GM23338 (cell line): ENCODE measurements at regions not wholly inside any gene's neighbourhood (a gene's known extent, or its start where the extent isn't known, plus 50 kb on each side); places are given as distances from the start of the nearest gene placed in this dataset.

ENCODE experiments used
- ATAC-seq: fragments of 200-7000 bp; cut with Tn5 transposase; 3 replicates; pipeline ENCODE4 v1.9.1; 2020
- DNase-seq: peaks from one replicate; pipeline ENCODE4 v3.0.0-alpha.2; 2015; ENCODE audit warnings: low spot score
- H2AFZ ChIP-seq: fragments of 200-600 bp; sonication (generic); 2 replicates; pipeline ENCODE4 v1.8.0; 2016; ENCODE audit warnings: antibody characterized with exemption, mild to moderate bottlenecking, moderate library complexity
- H3F3A ChIP-seq: fragments of 200-600 bp; sonication (generic); replicated peaks from 2 replicates; pipeline ENCODE4 v1.8.0; 2017; ENCODE audit warnings: antibody characterized with exemption, mixed run types, low read depth
- H3K27ac ChIP-seq: fragments of 200-600 bp; sonication (generic); 2 replicates; pipeline ENCODE4 v1.6.1; 2016; ENCODE audit warnings: low read depth
- H3K27me3 ChIP-seq: fragments of 200-600 bp; sonication (generic); 2 replicates; pipeline ENCODE4 v1.8.0; 2016; ENCODE audit warnings: mild to moderate bottlenecking, mixed run types, moderate library complexity; ENCODE audit not compliant: insufficient read depth
- H3K36me3 ChIP-seq: fragments of 200-600 bp; sonication (generic); 2 replicates; pipeline ENCODE4 v1.8.0; 2016; ENCODE audit warnings: mild to moderate bottlenecking; ENCODE audit not compliant: insufficient read depth
- H3K4me1 ChIP-seq: fragments of 200-600 bp; sonication (generic); 2 replicates; pipeline ENCODE4 v1.8.0; 2016; ENCODE audit warnings: mild to moderate bottlenecking, moderate library complexity; ENCODE audit not compliant: insufficient read depth
- H3K4me2 ChIP-seq: fragments of 200-600 bp; sonication (generic); 2 replicates; pipeline ENCODE4 v1.7.1; 2017; ENCODE audit warnings: mixed run types
- H3K4me3 ChIP-seq: fragments of 200-600 bp; sonication (generic); 2 replicates; pipeline ENCODE4 v1.6.1; 2016; ENCODE audit warnings: mixed run types
- H3K79me2 ChIP-seq: fragments of 200-600 bp; sonication (generic); replicated peaks from 2 replicates; pipeline ENCODE4 v1.8.0; 2017; ENCODE audit warnings: mild to moderate bottlenecking; ENCODE audit not compliant: insufficient read depth
- H3K9me2 ChIP-seq: fragments of 200-600 bp; sonication (generic); 2 replicates; pipeline ENCODE4 v1.8.0; 2017; ENCODE audit not compliant: insufficient read depth
- H4K20me1 ChIP-seq: fragments of 200-600 bp; sonication (generic); replicated peaks from 2 replicates; pipeline ENCODE4 v1.8.0; 2017; ENCODE audit warnings: mild to moderate bottlenecking; ENCODE audit not compliant: insufficient read depth
- H3K27ac Mint-ChIP-seq: 2 replicates; pipeline ENCODE4 v1.8.0; 2020; ENCODE audit warnings: inconsistent platforms, mild to moderate bottlenecking, moderate library complexity, mixed read lengths
- H3K27me3 Mint-ChIP-seq: 3 replicates; pipeline ENCODE4 v1.8.0; 2022; ENCODE audit warnings: low read depth, mild to moderate bottlenecking, moderate library complexity, mixed read lengths, inconsistent platforms; ENCODE audit not compliant: insufficient read depth, poor library complexity
- H3K36me3 Mint-ChIP-seq: 3 replicates; pipeline ENCODE4 v1.8.0; 2021; ENCODE audit warnings: low read depth, mild to moderate bottlenecking, inconsistent platforms, moderate library complexity, mixed read lengths
- H3K4me1 Mint-ChIP-seq: 3 replicates; pipeline ENCODE4 v1.8.0; 2020; ENCODE audit warnings: mild to moderate bottlenecking, inconsistent platforms, mixed read lengths
- H3K4me3 Mint-ChIP-seq: 3 replicates; pipeline ENCODE4 v1.8.0; 2021; ENCODE audit warnings: moderate library complexity, mild to moderate bottlenecking, inconsistent platforms, mixed read lengths
- H3K9me3 Mint-ChIP-seq: 3 replicates; pipeline ENCODE4 v1.8.0; 2020; ENCODE audit warnings: moderate library complexity, mild to moderate bottlenecking, inconsistent platforms, mixed read lengths
- JUNB ChIP-seq: IDR thresholded peaks from one replicate; pipeline ENCODE4 v1.6.1; 2016; ENCODE audit warnings: antibody characterized with exemption; ENCODE audit not compliant: unreplicated experiment
- ZNF331 ChIP-seq: fragments of 250-450 bp; sonication (Bioruptor Pico); IDR thresholded peaks from 2 replicates; pipeline ENCODE4 v1.5.0; 2020; ENCODE audit warnings: low read depth, mild to moderate bottlenecking, moderate library complexity
- ZNF462 ChIP-seq: fragments of 250-450 bp; sonication (Bioruptor Pico); IDR thresholded peaks from 2 replicates; pipeline ENCODE4 v1.5.0; 2020; ENCODE audit warnings: mild to moderate bottlenecking, moderate library complexity
- TF ChIP-seq, protein P1 (sequence below): IDR thresholded peaks from 2 replicates; pipeline ENCODE4 v1.6.1; 2016; ENCODE audit warnings: antibody characterized with exemption

GRCh38 chr9:85427772-85428171 is 314.0 kb downstream of the AGTPBP1 start:
- H2AFZ ChIP-seq, result peak overlapping the region; percentile 56; the same call in 1 of the 2 replicates
- H3K79me2 ChIP-seq, result no peaks in the 10 kb centered on the region
- no peak overlapping the region for H3K27ac ChIP-seq
- no peak overlapping the region for H3K4me3 ChIP-seq
- H3K36me3 ChIP-seq, result no peaks in the 10 kb centered on the region; the same call in 1 of the 2 replicates
- H3K36me3 Mint-ChIP-seq, result no peaks in the 10 kb centered on the region
- H3K27me3 ChIP-seq, result no peaks in the 10 kb centered on the region
- ATAC-seq (no peak), DNase-seq (no peak)
- no peak overlapping the region for H3K4me2 ChIP-seq
- H3K4me1 Mint-ChIP-seq, result peaks cover 2% of the 10 kb centered on the region; the same call in 1 of the 3 replicates
- H4K20me1 ChIP-seq, result no peaks in the 10 kb centered on the region
- peaks cover 6% of the 10 kb centered on the region; the same call in 2 of the 3 replicates for H3K9me3 Mint-ChIP-seq
- peaks cover 7% of the 10 kb centered on the region for H3K27me3 Mint-ChIP-seq
- no peaks in the 10 kb centered on the region for H3F3A ChIP-seq
- H3K9me2 ChIP-seq, result peaks cover 21% of the 10 kb centered on the region
- no peaks in the 10 kb centered on the region for H3K4me1 ChIP-seq
- H3K27ac Mint-ChIP-seq, result no peak overlapping the region
- H3K4me3 Mint-ChIP-seq, result no peak overlapping the region
- TF ChIP-seq JUNB (no peak), ZNF462 (CRISPR knock-in tag) (no peak)
- TF ChIP-seq, protein P1, sequence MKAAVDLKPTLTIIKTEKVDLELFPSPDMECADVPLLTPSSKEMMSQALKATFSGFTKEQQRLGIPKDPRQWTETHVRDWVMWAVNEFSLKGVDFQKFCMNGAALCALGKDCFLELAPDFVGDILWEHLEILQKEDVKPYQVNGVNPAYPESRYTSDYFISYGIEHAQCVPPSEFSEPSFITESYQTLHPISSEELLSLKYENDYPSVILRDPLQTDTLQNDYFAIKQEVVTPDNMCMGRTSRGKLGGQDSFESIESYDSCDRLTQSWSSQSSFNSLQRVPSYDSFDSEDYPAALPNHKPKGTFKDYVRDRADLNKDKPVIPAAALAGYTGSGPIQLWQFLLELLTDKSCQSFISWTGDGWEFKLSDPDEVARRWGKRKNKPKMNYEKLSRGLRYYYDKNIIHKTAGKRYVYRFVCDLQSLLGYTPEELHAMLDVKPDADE, result no peak

DNA sequence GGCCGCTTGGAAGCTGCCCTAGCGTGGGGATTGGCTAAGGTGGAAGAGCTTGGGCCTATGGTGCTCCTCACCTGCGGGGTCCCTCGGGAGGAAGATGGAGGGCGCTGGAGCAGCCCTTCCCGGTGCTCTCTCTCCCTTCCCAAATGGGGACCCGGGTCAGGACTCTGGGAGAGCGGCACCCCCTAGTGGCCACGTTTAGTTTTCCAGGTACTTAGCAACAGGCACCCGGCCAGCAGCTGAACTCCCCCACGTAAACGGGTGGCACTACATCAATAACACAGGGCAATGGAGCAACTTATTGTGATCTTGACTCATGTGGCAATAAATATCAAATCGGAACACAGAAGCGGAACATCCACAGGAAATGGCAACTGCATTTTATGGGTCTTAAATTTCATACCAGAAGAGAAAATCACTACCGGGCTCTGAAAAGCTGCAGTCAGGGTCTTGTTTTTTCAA is 316.6 kb downstream of the AGTPBP1 start:
- DNase-seq (peak; percentile 95), ATAC-seq (peak; percentile 99)
- no peaks in the 10 kb centered on the region for H3K79me2 ChIP-seq
- H3K27ac ChIP-seq, result no peak overlapping the region
- Mint-ChIP-seq H3K4me1 (peaks cover 9% of the 10 kb centered on the region), H3K36me3 (no peaks in the 10 kb centered on the region), H3K27me3 (peaks cover 8% of the 10 kb centered on the region), H3K9me3 (peaks cover 10% of the 10 kb centered on the region; the same call in 2 of the 3 replicates), H3K4me3 (no peak overlapping the region), H3K27ac (no peak overlapping the region; the same call in 1 of the 2 replicates)
- H3K4me3 ChIP-seq, result no peak overlapping the region
- H2AFZ ChIP-seq, result peak overlapping the region; percentile 92
- H3K36me3 ChIP-seq, result no peaks in the 10 kb centered on the region; the same call in 1 of the 2 replicates
- H3F3A ChIP-seq, result no peaks in the 10 kb centered on the region
- H3K9me2 ChIP-seq, result peaks cover 16% of the 10 kb centered on the region
- no peaks in the 10 kb centered on the region for H3K27me3 ChIP-seq
- no peaks in the 10 kb centered on the region for H4K20me1 ChIP-seq
- H3K4me2 ChIP-seq, result no peak overlapping the region
- H3K4me1 ChIP-seq, result peaks cover 5% of the 10 kb centered on the region; the same call in 1 of the 2 replicates
- TF ChIP-seq ZNF331 (peak; percentile 35; the same call in 1 of the 2 replicates), ZNF462 (CRISPR knock-in tag) (peak; percentile 81)
